SIG-M5 treated with dmso at 0.1 percent for 504 hours (cell line): ENCODE measurements at regions not wholly inside any gene's neighbourhood (a gene's known extent, or its start where the extent isn't known, plus 50 kb on each side); places are given as distances from the start of the nearest gene placed in this dataset.

ENCODE experiments used
- DNase-seq: peaks from one replicate; lab custom pipeline; 2025; ENCODE audit not compliant: unreplicated experiment; lab: John Stamatoyannopoulos, UW

DNA sequence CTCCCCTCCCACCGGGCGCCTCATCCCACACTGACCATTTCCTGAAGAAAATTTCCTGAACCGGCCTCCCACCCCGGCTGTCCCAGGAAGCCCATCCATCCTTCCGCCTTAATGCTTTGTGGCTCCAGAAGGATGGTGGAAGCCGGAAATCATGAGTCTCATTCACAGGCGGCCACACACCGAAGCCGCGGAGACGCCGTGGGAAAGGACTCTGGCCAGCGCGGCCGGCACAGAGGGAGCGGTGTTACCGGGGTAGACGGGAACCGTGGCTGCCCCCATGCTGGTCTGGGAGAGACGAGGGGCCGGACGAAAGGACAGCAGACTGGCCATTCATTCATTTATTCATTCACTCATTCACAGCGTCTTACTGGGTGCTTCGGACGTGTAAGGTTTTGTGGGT lies 326.8 kb downstream of the SEC14L1 start:
- no peak for DNase-seq

DNA sequence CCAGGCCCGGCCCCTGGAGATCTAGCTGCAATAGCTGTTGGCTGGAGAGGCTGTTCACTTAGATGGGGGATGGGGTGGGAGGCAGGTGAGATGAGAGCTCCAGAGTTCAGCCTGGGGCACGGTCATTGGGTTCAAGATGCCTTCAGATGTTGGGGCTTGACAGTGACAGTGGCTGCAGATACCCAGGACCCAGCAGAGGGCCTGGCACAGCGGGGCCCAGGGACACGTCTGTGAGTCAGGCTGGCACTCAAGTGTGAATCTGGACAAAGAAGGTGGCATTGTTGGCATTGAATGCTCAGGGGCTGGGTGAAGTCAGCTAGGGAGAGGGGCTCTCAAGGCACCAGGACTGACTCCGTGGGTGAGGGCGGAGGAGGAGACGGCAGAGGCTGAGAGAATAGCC lies 328.1 kb downstream of the SEC14L1 start:
- DNase-seq: no peak

DNA sequence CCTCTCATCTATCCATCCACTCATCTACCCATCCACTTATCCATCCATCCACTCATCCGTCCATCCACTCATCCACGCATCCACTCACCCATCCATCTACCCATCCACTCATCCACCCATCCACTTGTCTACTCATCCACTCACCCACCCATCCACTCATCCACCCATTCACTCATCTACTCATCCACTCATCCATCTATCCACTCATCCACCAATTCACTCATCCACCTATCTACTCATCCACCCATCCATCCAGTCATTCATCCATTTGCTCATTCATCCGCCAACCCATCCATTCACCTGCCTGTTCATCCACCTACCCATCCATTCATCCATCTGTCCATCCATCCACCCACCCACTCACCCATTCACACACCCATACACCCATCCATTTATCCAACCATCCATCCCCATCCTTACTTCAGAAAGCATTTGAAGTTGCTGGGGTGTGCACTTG lies 329.6 kb downstream of the SEC14L1 start:
- DNase-seq: no peak

DNA sequence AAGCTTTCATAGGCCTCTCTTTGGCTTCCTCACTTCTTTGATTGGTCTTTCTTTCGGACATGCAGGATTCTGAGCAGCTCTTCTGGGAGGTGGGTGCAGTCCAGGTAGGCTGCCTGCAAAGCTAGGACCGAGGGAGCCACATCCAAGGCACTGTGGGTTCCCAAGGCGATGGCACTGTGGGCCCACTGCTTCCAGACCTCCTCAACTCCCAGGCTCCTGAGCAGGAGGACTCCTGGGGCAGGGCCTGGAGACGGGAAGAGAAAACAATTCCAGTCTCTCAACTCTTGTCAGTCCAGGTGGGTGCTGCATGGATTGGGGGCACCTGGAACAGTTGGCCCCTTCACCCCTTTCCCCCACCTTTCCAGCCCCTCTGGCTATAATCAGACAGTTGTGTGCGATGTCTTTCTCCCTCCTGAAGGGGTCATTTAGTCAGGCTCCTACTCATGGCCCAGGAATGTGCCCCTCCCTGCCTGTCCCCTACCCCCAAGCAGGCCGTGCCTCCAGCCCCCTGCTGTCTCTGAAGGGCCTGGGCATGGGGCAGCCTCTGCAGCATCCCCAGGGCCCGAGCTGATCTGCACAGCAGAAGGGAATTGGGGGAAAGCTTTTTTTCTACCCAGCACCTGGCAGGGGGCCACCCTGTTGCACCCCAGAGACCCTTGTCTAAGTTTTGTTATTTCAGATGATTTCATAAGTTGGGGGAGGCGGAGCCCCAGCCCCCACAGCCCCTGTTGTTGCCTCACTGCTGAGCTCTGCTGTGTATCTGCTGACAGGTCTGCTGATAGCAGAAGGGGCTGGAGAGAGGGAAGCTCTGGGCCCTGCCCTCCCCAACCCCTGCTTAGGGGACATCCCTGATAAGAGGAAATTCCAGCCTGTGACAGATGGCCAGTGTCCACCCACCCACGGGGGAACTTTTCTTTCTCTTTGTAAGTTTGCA lies 330.3 kb downstream of the SEC14L1 start:
- peak; percentile 52 for DNase-seq

DNA sequence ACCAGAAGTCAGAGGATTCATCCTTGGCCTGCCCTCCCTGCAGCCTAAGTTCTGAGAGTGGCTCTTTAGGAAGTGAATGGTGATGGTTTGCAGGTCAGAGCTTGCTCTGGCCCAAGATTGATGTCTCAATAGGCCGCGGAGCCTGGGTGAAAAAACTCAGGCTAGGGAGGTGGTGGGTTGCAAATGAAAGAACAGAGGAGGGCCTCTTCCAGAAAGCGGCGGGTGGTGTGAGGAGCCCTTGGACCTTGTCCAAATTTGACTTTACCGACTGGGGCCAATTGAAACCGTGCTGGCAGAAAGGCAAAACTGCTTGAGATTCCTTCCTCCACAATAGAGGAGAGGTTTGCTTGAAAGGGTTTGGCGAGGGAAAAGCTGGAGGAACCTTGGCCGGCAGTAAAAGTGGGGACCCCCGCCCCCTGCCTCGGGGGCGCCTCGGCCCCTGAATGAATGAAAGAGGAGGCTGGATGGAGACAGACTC lies 331.3 kb downstream of the SEC14L1 start:
- DNase-seq: peak; percentile 64

DNA sequence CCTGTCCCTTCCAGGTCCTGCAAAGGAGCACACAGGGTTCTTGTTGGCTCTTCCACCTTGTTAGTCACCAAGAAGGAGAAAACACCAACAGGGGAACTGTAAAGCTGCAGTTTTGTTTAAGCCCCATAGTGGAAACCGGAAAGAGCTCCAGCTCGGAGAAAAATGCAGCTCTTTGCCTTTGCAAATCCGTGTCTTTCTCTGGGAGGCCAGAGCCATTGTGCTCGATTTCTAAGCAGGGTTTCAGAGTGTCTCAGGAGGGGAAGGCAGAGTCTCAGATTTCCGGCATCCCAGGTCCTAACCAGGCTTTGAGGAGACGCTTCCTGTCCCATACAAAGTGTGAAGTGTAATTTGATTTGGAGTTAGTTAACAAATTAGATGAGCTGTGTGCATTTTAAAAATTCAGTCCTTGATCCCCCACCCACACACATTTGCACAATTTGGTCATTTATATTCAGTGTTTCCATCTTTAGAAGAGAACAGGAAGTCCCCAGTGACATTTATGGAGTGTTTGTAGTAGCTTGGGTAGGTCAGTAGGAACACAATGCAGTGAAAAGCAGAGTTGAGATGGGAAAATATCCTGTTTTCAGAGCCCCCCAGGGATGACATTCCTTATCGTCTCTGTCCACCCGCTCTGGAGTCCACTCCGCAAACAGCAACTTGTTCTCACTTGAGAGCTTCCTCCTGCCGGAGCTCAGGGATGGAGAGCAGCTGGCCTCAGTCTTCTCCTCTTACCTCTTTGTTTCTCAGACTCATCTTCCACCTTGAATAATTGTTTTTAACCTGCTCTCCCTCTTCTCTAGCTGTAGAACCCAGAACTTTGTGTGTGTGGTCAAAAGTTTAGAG lies 331.9 kb downstream of the SEC14L1 start:
- DNase-seq: peak; percentile 31

DNA sequence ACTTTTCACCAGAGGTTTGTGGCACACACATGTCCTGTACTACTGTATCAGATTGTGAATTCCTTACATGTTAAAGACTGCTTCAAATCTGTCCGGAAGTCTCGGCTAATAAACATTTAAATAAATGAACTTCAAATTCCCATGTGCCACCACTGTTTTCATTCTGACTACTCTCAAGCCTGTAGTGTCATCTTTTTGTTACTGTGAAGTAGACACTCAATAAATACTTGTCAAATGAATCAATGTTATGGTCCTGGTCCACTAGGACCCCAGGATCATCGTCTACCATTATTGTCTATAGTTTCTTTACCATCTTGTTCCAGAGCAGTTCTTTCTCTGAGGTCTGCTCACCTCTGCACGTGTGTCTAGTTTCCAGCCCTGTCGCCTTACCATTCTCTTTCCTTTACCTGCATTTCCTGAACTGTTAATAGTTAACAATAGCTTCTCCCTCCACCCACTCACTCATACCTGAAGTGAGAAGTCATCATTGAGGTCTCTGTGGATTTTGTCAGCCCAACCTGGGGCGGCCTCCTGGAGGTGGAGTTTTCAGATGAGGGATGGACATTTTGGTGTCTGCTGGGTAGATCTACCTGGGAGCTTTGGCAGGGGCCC lies 333.0 kb downstream of the SEC14L1 start:
- DNase-seq: no peak

DNA sequence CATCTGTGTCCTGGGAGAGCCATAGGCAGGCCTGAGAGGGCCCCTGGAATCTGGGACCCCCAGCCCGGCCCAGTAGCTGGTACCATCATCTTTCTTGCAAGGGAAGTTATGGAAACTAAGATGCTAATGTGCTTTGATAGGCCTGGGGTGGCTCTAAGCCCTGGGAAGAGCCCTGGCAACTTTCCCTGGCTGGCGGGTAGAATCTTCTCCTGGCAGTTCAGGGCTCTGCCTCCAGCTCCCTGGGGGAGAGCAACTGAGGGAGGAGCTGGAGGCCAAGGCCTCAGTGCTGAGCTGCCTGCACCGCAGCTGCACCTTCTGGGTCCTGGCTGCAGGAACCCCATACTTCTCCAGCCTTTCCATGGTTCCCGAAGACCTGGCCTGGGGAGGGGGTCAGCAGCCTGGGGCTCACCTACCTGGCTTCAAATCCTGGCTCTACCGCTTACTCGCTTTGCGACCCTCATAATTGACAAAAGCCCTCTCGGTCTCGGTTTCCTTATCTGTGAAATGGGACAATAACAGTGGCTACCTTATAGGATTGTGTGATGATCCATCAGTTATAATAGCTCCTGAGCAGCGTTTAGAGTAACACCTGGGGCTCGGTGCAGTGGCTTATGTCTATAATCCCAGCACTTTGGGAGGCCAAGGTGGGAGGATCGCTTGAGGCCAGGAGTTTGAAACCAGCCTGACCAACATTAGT lies 333.7 kb downstream of the SEC14L1 start:
- no peak for DNase-seq

DNA sequence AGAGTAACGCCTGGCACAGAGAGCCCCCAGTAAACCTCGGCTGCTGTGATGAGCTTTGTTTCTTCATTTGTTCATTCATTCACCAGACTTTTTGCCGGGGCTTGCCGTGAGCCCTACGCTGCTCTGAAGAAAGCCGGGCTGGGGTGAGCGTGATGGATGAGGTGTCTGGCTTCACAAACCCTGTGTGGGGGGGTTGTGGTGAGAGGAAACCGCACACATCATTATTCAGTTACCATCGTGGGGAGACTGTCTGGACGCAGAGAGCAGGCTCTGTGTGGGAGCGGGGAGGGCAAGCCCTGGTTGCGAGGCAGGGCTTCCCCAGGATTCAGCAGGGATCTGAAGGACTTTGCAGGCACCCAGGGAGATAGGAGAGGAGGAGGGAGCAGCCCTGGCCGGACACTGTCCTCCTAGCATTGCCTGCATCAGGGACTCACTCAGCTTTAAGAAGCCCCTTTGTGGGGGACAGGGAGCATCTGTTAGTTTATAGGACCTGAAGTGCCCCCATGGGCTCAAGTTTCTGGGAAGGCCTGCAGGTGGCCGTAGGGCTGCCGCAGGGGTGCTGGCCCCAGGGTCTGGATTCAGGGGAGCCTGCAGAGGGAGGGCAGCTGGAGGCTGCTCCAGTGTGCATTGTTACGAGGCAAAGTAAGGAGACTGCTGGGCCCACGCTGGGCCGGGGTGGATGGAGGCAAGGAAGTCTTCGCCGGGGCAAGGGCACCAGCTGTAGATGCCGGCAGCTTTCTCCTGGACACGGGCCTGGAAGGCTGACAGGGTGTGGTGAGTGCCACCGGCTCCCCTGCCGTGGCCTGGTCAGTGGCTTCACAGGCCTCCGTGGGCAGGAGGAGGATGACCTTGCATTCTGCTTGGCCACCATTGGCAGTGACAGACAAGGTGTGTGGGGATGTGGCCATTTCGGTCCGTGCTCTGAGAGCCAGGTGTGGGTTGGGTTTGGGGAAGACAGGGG lies 334.5 kb downstream of the SEC14L1 start:
- DNase-seq: no peak

DNA sequence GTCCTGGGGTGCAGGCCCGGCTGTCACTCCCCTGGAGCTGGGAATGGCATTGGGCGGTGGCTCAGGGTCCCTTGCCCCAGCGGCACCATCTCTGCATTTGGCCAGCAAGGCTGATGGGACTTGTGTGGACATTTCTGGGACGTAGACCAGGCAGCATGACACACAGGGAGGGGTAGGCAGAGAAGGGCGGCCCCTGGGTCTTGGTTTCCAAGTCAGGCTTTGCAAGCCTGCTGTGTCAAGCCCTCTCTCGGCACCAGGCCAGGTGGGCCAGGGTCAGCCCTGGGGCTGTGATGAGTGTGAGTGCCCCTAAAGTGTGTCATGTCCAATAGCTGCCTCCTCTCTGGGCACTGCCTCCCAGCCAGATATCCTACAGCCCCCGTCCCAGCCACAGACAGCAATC lies 335.2 kb downstream of the SEC14L1 start:
- no peak for DNase-seq

DNA sequence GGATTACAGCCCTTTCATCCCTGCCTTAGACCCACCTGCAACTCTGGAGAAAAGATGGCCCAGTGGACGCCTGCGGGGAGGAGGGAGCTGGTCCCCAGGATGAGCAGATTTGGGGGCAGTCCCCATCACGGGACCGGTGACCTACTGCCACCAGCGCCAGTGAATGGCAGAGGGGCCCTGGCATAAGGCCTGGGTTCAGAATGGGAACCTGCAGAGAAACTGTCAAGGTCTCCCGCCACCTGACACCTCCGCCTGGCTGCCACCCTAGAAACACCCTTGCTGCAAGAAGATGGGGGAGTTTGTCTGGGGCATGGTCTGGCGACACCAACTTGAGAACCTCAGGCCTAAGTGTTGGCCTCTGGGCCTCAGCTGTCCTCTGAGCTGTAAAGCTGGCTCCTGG lies 335.7 kb downstream of the SEC14L1 start:
- no peak for DNase-seq

DNA sequence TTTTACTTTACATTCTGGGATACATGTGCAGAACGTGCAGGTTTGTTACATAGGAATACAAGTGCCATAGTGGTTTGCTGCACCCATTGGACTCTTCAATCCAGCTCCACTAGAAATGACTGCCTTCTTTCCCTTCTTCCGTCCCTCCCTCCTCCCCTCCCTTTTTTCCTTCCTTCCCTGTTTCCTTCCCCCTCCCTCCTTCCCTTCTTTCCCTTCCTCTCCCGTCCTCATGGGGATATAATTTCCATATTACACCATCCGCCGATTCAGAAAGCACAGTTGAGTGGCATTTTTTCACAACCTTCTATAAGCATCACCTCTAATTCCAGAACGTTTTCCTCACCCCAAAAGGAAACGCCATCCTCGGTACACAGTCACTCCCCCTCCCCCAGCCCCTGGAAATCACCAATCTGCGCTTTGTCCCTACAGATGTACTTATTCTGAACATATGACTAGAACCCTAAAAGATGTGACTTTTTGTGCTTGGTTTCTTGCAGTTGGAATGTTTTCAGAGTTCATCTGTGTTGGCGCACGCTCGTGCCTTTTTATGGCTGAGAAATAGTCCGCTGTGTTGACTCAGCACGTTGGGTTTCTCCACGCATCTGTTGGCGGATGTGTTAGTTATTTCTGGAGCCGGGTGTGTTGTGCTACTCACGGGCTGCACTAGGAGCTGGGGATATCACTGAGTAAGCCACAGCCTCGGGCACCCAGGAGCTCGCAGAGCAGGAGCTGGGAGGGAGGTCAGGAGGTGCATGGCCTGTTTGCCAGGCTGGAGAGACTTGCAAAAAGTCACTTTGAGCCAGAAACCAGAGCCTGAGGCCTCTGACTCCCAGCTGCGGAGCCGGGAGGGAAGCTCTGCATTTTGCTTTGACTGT lies 336.4 kb downstream of the SEC14L1 start:
- peak; percentile 34 for DNase-seq

DNA sequence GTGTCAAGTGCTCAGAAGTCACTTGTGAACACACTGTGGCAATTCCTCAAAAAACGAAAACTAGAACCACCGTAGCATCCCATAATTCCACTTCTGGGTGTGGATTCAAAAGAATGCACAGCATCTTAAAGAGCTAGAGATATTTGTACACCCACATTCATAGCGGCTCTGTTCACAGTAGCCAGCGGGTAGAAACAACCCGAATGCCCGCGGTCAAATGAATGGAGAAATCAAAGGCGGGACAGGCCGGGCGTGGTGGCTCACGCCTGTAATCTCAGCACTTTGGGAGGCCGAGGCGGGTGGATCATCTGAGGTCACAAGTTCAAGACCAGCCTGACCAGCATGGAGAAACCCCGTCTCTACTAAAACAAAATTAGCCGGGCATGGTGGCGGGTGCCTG lies 337.5 kb downstream of the SEC14L1 start:
- no peak for DNase-seq

DNA sequence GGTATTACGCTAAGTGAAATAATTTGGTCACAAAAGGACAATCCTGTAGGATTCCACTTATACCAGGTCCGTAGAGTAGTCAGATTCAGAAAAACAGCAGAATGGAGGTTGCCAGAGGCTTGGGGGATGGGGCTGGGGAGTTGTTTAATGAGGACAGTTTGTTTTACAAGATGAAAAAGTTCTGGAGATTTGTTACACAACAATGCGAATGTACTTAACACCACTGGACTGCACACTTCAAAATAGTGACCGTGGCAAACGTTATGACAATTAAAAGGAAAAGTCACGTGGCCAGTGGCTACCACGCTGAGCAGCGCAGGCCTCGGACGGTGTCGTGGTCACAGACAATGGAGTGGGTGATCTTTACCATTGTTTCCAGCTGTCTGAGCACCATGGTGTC lies 338.1 kb downstream of the SEC14L1 start:
- DNase-seq: no peak

DNA sequence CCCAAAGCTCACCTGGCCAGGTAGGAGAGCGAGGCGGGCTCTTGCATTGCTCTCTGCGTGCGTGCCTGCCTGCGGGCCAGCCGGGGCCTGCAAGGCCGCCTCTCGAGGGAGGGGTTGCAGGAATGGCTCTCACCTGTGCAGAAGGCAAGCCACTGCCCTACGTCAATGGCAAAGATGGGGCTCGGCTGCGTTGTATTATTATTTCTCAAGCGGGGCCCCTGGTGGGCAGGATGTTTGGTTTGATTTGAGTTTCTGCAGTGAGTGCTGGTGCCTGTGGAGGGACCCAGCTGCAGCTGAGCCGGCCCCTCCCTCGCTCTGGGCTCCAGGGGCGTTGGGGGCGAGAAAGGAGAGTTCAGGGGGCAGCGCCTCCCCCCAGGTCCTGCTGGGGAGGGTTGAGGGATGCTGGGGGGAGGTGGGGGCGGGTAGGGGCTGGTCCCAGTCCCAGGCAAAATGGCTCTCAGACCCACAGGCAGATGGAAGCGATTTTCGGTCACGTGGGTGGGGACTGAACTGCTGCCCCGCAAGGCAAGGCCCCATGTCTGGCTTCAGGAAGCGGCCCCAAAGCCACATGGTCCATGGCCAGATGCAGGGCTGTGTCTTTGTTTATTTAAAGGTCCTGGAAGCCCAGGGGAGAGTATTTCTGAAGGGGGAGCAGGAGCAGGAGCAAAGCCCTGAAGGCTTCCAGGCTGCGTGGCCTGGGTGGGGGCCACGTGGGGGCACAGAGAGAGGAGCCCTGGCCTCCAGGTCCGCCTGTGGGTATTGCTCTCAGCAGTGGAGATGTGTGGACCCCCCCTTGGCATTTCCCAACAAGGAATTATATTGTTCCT lies 338.8 kb downstream of the SEC14L1 start:
- no peak for DNase-seq

DNA sequence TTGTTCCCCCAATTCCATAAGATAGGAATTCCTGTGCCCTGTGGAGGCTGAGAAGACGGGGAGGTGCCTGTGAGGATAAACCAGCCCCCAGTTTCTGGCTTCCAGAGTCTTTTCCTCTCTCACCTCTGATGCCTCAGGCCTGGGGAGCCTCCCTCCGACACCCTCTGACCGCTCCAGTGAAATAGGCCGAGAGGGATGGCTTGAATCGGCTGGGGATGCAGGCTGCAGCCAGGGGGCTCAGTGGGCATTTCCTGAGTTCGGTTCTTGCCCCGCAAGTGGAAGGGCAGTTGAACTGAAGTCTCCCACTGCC lies 339.4 kb downstream of the SEC14L1 start:
- no peak for DNase-seq

DNA sequence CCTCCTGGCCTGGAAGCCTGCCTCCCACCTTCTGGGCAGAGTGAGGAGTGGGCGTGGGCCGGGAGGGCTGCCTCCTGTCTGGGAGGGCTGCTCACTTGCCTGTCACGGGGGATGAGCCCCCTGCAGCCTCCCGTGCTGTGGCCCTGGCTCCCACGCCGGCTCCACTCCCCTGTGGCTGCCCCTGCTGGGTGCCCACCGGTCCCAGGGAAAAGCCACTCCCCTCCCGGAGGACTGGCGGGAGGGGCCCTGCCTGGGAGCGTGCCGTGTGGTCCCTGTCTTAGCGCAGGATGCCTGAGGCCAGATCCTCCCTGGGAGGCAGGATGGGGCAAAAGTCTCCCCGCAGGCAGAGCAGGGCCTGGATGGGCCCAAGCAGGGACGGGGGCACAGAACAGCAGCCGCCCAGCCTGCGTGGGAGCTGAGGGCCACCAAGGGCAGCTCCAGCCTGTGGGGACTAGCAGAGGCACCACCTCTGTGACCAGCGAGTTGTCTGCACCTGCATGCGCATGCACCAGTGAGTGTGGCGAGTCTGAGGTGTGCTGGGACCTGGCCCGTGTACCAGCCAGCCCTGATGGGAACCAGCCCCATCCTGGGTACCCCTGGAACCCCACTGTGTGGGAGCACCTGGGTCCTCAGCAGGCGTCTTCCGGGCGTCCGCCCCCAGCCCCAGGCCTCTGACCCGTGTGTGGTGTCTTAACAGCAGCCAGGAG lies 339.9 kb downstream of the SEC14L1 start:
- no peak for DNase-seq
